ENCODE measurements at regions not wholly inside any gene's neighbourhood (a gene's known extent, or its start where the extent isn't known, plus 50 kb on each side); places are given as distances from the start of the nearest gene placed in this dataset.

DNA sequence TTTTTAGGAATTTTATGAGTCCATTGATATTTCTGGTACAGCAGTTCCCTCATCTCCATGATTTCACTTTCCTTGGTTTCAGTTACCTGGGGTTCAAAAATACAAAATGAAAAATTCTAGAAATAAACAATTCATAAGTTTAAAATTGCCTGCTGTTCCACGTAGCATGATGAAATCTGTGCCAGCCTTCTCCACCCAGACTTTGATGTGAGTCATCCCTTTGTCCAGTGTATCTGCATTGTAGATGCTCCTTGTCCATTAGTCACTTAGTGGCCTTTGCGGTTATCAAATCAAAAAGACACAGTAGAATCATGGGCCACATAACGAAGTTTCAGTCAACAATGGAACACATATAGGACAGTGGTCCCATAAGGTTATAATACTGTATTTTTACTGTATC is 286.9 kb downstream of the PTEN start:
- Mint-ChIP-seq H3K27me3 (peaks cover 0 to 6% of the 10 kb centered on the region in 2 donors), H3K4me3 (no peak overlapping the region), H3K9me3 (peaks cover 3% of the 10 kb centered on the region), H3K27ac (no peak overlapping the region), H3K4me1 (ENCODE audit: low read depth in 2 of 2) (peaks cover 19 to 20% of the 10 kb centered on the region in 2 donors), H3K36me3 (no peaks in the 10 kb centered on the region)
- DNase-seq (ENCODE audit: low spot score): no peak
- ATAC-seq: no peak

DNA sequence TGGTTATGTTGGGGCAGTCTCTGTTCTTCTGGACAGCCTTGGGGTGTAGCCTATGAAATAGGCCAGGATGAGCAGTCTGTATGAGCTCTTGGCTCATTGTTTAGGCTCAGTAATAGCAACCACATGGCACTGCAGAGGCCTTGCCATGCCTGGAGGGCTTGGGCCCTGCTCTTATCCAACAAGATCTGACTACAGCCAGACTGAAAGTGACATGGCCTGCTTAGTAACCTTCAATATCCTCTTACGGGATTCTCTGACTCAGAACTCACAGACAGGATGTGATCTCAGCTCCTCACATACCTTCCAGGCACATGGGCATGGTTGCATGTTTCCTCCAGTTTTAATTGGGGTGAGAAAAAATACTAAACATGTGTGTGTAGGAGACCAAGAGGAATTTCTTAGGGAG is 289.3 kb downstream of the PTEN start:
- H3K27ac Mint-ChIP-seq: peak overlapping the region; percentile 4 to 43
- H3K27me3 Mint-ChIP-seq: no peaks in the 10 kb centered on the region
- ATAC-seq (peak; percentile 92 to 97), DNase-seq (ENCODE audit: low spot score) (peak; percentile 64)
- H3K36me3 Mint-ChIP-seq: no peaks in the 10 kb centered on the region
- H3K4me1 Mint-ChIP-seq (ENCODE audit: low read depth in 2 of 2): peaks cover 19 to 20% of the 10 kb centered on the region in 2 donors
- no peak overlapping the region for H3K4me3 Mint-ChIP-seq
- peaks cover 3% of the 10 kb centered on the region for H3K9me3 Mint-ChIP-seq

DNA sequence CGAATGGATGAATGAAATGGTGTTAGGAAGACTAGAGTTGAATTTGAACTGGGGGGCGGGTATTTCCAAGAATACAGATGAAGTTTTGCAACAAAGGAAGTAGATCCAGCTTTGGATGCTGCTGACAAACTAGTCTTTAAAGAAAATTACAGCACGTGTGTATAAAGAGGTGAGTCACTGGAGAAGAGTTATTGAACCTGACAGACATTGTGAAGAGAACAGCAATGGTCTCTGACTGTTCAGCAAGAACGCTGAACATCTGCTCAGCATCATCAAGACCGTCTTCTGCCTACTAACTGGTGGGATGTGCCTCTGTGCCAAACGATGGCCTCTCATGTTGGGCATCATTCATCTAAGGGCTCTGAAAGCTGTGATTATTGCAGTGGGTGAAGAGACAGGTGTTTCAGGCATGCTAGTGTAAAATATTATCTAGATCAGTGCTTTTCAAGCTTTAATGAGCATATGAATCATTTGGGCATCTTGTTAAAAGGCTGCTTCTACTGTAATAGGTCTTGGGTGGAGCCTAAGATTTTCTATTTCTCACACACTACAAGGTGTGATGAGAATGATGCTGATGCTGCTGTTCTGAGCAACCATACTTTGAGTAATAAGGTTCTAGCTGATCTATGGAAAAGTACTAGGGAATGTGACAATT is 291.3 kb downstream of the PTEN start:
- Mint-ChIP-seq H3K27me3 (no peaks in the 10 kb centered on the region), H3K4me3 (no peak overlapping the region), H3K4me1 (ENCODE audit: low read depth in 2 of 2) (peaks cover 19 to 26% of the 10 kb centered on the region in 2 donors), H3K9me3 (peaks cover 3% of the 10 kb centered on the region), H3K27ac (no peak overlapping the region), H3K36me3 (no peaks in the 10 kb centered on the region)
- ATAC-seq (no peak), DNase-seq (ENCODE audit: low spot score) (no peak)

DNA sequence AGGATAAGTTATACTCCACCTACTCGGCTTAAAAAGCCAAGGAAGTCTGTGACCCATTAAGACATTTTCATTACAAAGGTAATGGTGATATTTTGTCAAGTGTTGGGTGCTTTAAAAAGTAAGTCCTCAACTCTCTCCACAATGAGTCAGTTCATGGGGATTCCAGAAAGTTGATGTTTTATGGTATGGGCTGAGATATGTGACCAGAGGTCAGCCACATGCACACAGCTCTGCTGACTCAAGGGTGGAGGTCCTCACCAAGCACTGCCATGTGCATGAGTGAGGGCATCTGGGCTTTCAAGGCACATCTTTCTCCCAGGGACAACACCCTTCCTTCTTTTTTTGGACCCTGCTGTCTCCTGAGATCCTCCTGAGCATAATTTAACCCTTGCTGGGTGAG is 292.9 kb downstream of the PTEN start:
- no peaks in the 10 kb centered on the region for H3K36me3 Mint-ChIP-seq
- H3K27me3 Mint-ChIP-seq: no peaks in the 10 kb centered on the region
- no peak for ATAC-seq

DNA sequence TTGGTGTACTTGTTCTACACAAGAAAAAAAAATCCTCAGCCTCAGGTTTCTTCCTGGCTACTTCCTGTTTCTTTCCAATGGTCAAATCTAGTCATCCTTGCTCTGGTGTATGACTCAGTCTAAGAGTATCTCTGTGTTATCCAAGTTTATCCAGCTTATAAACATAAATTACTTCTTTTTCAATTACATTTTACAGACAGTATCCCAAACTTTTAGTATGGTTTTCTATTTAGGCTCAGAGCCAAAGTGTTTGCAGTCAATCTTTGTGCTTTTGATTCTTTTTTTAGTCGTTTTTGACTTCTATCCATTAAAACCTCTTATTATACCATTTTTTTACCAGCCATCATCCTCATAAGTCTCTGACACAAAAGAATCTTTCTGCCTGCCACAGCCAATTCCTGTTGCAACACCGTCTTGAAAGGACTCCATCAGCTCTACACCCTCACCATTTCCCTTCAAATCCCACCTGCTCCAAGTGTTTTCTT is 294.6 kb downstream of the PTEN start:
- Mint-ChIP-seq H3K27ac (peak overlapping the region in 1 of 2 donors; percentile 1), H3K27me3 (no peaks in the 10 kb centered on the region), H3K4me3 (no peak overlapping the region), H3K4me1 (ENCODE audit: low read depth in 2 of 2) (peaks cover 11 to 23% of the 10 kb centered on the region in 2 donors), H3K36me3 (no peaks in the 10 kb centered on the region), H3K9me3 (peaks cover 3% of the 10 kb centered on the region)
- DNase-seq (ENCODE audit: low spot score): no peak
- no peak for ATAC-seq

More for the DNA sequence above, 292.9 kb downstream of the PTEN start:
- DNase-seq (ENCODE audit: low spot score): no peak
- Mint-ChIP-seq H3K4me3 (no peak overlapping the region), H3K27ac (no peak overlapping the region), H3K4me1 (ENCODE audit: low read depth in 2 of 2) (peaks cover 19 to 26% of the 10 kb centered on the region in 2 donors), H3K9me3 (peaks cover 3% of the 10 kb centered on the region)

DNA sequence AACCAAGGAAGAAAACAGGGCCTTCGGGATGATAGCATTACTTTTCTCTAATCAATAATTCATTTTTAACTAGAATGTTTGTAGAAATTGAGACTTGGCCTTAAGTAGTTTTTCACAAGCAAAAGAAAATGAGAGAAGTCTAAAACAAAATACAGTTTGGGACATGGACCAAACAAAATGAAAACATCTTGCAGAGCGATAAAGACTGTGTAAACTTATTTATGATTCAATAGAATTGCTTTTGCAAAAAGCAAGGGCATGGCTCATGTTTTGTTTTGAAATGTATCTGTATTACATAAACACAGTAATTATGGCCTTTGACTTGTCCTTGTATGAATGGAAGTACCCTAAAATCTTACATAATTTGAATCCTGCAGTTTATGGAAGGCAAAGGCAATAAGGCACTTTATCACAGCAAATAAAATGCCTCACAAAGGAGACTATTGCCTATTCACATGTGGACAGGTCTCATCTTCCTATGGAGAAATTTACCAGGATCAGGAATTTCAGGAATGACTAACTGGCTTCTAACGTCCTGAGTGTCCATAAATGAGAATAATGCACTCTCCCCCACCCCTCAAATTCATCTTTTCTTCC is 295.2 kb downstream of the PTEN start:
- H3K36me3 Mint-ChIP-seq: no peaks in the 10 kb centered on the region
- no peaks in the 10 kb centered on the region for H3K9me3 Mint-ChIP-seq
- DNase-seq (ENCODE audit: low spot score): no peak
- no peak for ATAC-seq
- H3K27ac Mint-ChIP-seq: peak overlapping the region in 1 of 2 donors; percentile 1
- H3K27me3 Mint-ChIP-seq: no peaks in the 10 kb centered on the region
- peaks cover 11 to 24% of the 10 kb centered on the region in 2 donors for H3K4me1 Mint-ChIP-seq (ENCODE audit: low read depth in 2 of 2)
- no peak overlapping the region for H3K4me3 Mint-ChIP-seq

DNA sequence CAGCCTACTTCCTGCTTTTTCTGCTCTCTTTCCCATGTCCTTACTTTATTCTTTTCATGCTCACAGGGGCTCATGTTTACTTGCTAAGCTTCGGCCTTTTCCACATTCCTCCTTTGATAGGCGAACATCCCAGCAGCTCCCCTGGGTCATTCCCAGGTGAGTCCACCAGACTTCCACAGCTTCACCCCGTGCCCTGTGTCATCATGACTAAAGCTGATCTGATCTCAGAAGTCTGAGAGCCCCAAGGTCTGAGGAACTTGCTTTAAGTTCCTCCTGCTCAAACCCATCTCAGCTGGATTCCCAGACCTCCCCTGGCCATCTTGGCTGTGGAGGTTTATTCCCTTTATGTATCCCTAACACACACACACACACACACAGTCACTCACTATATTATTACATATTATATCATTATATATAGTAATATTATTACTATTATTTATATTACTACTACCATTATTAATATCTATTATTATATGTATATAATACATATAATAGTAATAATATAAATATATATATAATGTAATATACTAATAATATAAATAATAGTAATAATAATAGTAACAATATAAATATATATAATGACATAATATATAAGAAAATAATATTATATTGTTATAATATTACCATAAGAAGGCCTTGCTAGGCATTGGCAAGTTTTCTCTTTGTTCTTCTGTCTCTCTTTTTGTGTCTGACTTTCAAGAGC is 295.9 kb downstream of the PTEN start:
- Mint-ChIP-seq H3K27ac (no peak overlapping the region), H3K36me3 (no peaks in the 10 kb centered on the region), H3K4me1 (ENCODE audit: low read depth in 2 of 2) (peaks cover 11 to 22% of the 10 kb centered on the region in 2 donors), H3K27me3 (no peaks in the 10 kb centered on the region), H3K9me3 (no peaks in the 10 kb centered on the region), H3K4me3 (no peak overlapping the region)
- no peak for ATAC-seq
- no peak for DNase-seq (ENCODE audit: low spot score)

DNA sequence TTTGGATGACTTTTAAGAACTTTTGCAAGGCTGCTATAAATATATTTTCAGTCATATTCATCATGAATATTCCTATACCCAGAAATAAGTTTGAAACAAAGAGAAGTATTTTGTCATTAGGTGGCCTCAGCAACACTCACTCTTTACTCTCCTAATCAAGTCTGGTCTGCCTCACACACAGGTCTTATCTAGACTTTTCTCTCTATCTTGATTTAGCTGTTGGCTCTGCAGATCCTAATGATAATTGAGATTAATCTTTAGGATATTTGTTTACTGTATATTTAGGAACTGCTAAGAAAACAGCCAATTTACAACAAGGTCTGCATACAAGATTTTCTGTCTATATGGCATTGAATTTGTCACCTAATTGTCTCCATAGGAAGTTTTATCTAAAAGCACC is 297.6 kb downstream of the PTEN start:
- H3K4me1 Mint-ChIP-seq (ENCODE audit: low read depth in 2 of 2): peaks cover 8 to 18% of the 10 kb centered on the region in 2 donors
- no peak for ATAC-seq
- H3K36me3 Mint-ChIP-seq: no peaks in the 10 kb centered on the region
- H3K4me3 Mint-ChIP-seq: no peak overlapping the region
- no peak for DNase-seq (ENCODE audit: low spot score)
- no peak overlapping the region for H3K27ac Mint-ChIP-seq
- no peaks in the 10 kb centered on the region for H3K27me3 Mint-ChIP-seq
- H3K9me3 Mint-ChIP-seq: no peaks in the 10 kb centered on the region

DNA sequence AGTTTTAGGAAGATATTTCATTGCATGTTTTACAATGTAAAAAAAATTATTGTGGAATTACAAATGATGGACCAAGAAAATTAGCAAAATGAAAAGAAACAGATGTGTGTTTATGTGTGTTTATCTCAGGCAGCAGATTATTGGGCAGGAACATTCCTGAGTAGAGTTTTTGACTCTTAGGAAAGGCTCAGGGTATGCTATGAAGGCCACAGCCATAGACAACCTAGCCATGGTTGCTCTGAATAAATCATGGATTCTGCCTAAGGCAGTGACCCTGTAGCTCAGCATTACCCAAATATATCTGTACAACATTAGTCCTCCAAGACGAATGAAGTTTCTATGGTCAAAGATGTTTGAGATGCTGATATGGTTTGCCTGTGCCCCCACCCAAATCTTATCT is 298.3 kb downstream of the PTEN start:
- H3K4me3 Mint-ChIP-seq: no peak overlapping the region

DNA sequence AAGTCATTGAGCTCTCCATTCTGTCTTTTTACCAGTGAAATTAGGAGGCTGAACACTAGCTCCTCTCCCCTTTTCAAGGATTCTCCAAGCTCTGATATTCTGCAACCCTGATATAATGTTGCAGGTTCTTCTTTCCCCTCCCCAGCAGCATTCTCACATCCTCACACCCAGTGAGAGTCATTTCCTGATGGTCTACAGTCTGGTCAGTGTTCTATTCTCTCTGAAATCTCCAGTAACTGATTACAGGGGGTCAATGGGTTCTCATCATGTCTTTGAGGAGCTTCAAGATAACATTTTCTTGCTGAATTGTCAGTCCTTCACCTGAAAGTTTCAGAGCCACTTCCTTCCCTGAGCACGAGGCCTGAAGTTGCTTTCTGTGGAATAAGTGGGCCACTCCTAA is 299.4 kb downstream of the PTEN start:
- H3K36me3 Mint-ChIP-seq: no peaks in the 10 kb centered on the region
- no peaks in the 10 kb centered on the region for H3K9me3 Mint-ChIP-seq
- no peaks in the 10 kb centered on the region for H3K27me3 Mint-ChIP-seq
- peaks cover 8 to 18% of the 10 kb centered on the region in 2 donors for H3K4me1 Mint-ChIP-seq (ENCODE audit: low read depth in 2 of 2)
- no peak overlapping the region for H3K27ac Mint-ChIP-seq
- no peak for DNase-seq (ENCODE audit: low spot score)
- ATAC-seq: no peak
- no peak overlapping the region for H3K4me3 Mint-ChIP-seq

More for the DNA sequence above, 298.3 kb downstream of the PTEN start:
- ATAC-seq (no peak), DNase-seq (ENCODE audit: low spot score) (no peak)
- Mint-ChIP-seq H3K36me3 (no peaks in the 10 kb centered on the region), H3K9me3 (no peaks in the 10 kb centered on the region), H3K27me3 (no peaks in the 10 kb centered on the region), H3K4me1 (ENCODE audit: low read depth in 2 of 2) (peaks cover 8 to 18% of the 10 kb centered on the region in 2 donors), H3K27ac (no peak overlapping the region)

DNA sequence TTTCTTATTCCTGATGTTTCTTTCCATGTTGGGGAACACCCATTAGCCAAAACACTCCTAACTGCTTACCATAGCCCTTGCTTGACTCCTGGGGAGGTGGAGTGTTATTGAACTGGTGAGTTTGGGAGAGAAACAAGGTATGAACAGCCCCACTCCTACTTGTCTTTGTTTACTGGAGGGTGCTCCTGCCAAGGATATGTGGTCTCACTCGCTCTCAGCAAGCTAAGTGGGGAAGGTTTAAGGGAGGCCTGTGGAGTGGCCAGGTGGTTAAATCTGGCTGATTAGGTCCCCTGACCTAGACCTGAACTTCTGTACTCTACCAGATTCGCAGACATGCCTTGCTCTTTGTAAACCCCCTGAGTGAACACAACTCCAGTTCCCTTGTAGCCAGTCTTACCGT is 300.1 kb downstream of the PTEN start:
- Mint-ChIP-seq H3K27me3 (no peaks in the 10 kb centered on the region), H3K4me1 (ENCODE audit: low read depth in 2 of 2) (peaks cover 8 to 13% of the 10 kb centered on the region in 2 donors), H3K9me3 (no peaks in the 10 kb centered on the region), H3K36me3 (no peaks in the 10 kb centered on the region), H3K4me3 (no peak overlapping the region), H3K27ac (no peak overlapping the region)
- DNase-seq (ENCODE audit: low spot score): no peak
- no peak for ATAC-seq

DNA sequence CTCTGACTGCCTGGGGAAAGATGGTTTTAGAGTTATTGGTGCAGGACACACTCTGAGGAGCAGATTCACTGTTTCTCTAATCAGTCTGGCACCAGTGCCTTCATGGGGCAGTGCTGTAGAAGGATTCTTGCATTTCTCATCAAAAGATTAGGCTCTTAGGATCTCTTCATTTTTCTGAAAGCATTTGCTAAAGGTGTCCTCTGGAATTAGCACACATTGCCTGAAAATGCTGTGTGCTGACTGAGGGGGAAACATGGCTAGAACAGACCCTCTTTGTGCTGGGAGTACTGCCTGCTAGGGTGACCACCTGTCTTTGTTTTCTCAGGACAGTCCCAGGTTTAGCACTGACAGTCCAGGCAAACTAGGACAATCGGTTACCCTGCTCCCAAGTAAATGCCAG is 301.0 kb downstream of the PTEN start:
- DNase-seq (ENCODE audit: low spot score) (no peak), ATAC-seq (peak; percentile 20 to 36)
- Mint-ChIP-seq H3K9me3 (peaks cover 5% of the 10 kb centered on the region), H3K36me3 (peaks cover 6% of the 10 kb centered on the region), H3K4me1 (ENCODE audit: low read depth in 2 of 2) (peaks cover 11 to 13% of the 10 kb centered on the region in 2 donors), H3K27me3 (peaks cover 0 to 4% of the 10 kb centered on the region in 2 donors), H3K27ac (no peak overlapping the region), H3K4me3 (no peak overlapping the region)

DNA sequence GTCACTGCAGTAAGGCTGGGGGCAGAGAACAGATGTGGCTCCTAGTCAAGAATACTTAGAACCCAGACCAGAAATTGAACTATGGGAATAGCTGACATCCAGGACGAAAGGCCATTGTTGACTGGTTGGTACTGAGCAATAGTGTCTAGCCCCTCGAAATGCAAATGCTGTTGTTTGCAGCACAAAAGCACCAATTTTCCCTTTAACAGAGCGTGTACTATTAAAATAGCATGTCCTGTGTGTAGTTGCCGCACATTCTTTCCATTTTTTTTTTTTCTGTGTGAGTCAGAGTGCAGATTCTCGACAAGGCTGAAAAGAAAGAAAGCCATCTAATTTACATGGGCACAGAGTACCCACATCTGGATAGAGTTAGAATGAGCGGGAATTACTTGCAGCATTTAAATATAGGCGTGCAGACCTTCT is 302.4 kb downstream of the PTEN start:
- Mint-ChIP-seq H3K27ac (no peak overlapping the region), H3K9me3 (peaks cover 5% of the 10 kb centered on the region), H3K4me3 (no peak overlapping the region), H3K36me3 (peaks cover 6% of the 10 kb centered on the region), H3K27me3 (peaks cover 0 to 4% of the 10 kb centered on the region in 2 donors), H3K4me1 (ENCODE audit: low read depth in 2 of 2) (peaks cover 15 to 18% of the 10 kb centered on the region in 2 donors)
- ATAC-seq: no peak
- no peak for DNase-seq (ENCODE audit: low spot score)

All from natural killer cell treated with Interleukin-12 subunit alpha and Interleukin-12 subunit beta and Interleukin-15 and Interleukin-18, amount 100 ng/mL, for 72 hours (primary cell).